HCT116 (cell line): ENCODE measurements at regions not wholly inside any gene's neighbourhood (a gene's known extent, or its start where the extent isn't known, plus 50 kb on each side); places are given as distances from the start of the nearest gene placed in this dataset.
A peak's percentile ranks its signal among the peaks of the same experiment; 100 is the strongest.

Experiments used
- ATAC-seq: fragments of 200-7000 bp; cut with Tn5 transposase; 2 replicates; pipeline ENCODE4 v1.9.1; 2020; ENCODE audit warnings: mild to moderate bottlenecking, moderate library complexity
- BruUV-seq: library from RNA; stranded (reverse); fragments of 400-500 nt; replicated peaks from 2 replicates; lab custom pipeline; 2021; lab: Mats Ljungman, UMichigan
- CTCF ChIA-PET: fragments of 300-600 bp; sonication (Branson Sonifier 250); formaldehyde crosslinking; loops from one replicate; lab custom pipeline; 2021; ENCODE audit warnings: antibody characterized with exemption; lab: Charles Lee
- POLR2A ChIA-PET: fragments of 300-600, 350-600 bp; sonication (Branson Sonifier 250); formaldehyde crosslinking; loops from one replicate; lab custom pipeline; 2021; ENCODE audit warnings: antibody characterized with exemption; lab: Charles Lee
- RAD21 ChIA-PET, 2 experiments: fragments of 300-600 bp; sonication (Branson Sonifier 250); formaldehyde crosslinking; loops; one replicate each; lab custom pipeline; 2023; ENCODE audit warnings: low total read pairs in 2 of 2; ENCODE audit not compliant: uncharacterized antibody in 2 of 2, unreplicated experiment in 2 of 2, low non-redundant PET in 1 of 2; lab: Charles Lee
- DNase-seq: peaks from one replicate; pipeline ENCODE4 v3.0.0-alpha.2; 2010; ENCODE audit warnings: low read depth, low spot score
- H2AFZ ChIP-seq: fragments of 200-600 bp; shearing (Covaris generic), sonication (generic); 2 replicates; pipeline ENCODE4 v1.6.1; 2017; ENCODE audit warnings: low read depth, mixed run types, mixed read lengths, antibody characterized with exemption, low read length; ENCODE audit not compliant: poor library complexity, severe bottlenecking
- H3K27ac ChIP-seq: 2 replicates; pipeline ENCODE4 v1.5.1; 2012; ENCODE audit warnings: low read depth, low read length
- H3K27me3 ChIP-seq: fragments of 200-600 bp; sonication (generic); 2 replicates; pipeline ENCODE4 v1.6.1; 2016; ENCODE audit warnings: mixed run types, low read length, mixed read lengths; ENCODE audit not compliant: insufficient read depth
- H3K36me3 ChIP-seq, 2 experiments: fragments of 200-500 bp in 1 of 2; fragments of 200-600 bp in 1 of 2; sonication (Bioruptor generic) in 1 of 2; sonication (generic) in 1 of 2; 2 replicates each; pipeline versions ENCODE4 v1.5.1 to v1.6.1; 2014 to 2016; ENCODE audit warnings: low read length in 2 of 2, inconsistent platforms in 1 of 2, mixed read lengths in 1 of 2, mixed run types in 1 of 2; ENCODE audit not compliant: insufficient read depth in 2 of 2, control insufficient read depth in 1 of 2
- H3K4me1 ChIP-seq, 2 experiments: fragments of 200-600 bp in 1 of 2; sonication (generic) in 1 of 2; 2 replicates each; pipeline versions ENCODE4 v1.5.1 to v1.6.1; 2012 to 2017; ENCODE audit warnings: low read length in 2 of 2, inconsistent platforms in 1 of 2, mild to moderate bottlenecking in 1 of 2, mixed read lengths in 1 of 2, mixed run types in 1 of 2, moderate library complexity in 1 of 2; ENCODE audit not compliant: insufficient read depth in 2 of 2, control insufficient read depth in 1 of 2
- H3K4me2 ChIP-seq: fragments of 200-600 bp; sonication (generic); 2 replicates; pipeline ENCODE4 v1.6.1; 2017; ENCODE audit warnings: mixed run types, low read length, mixed read lengths
- H3K4me3 ChIP-seq, 2 experiments: fragments of 200-600 bp in 1 of 2; sonication (generic) in 1 of 2; replicated peaks in 1 of 2; 2 replicates each; pipeline ENCODE4 v1.5.1; 2011 to 2016; ENCODE audit warnings: low read length in 2 of 2, control low read depth in 1 of 2, low read depth in 1 of 2, mild to moderate bottlenecking in 1 of 2, mixed read lengths in 1 of 2, mixed run types in 1 of 2
- H3K79me2 ChIP-seq: fragments of 200-600 bp; sonication (generic); 2 replicates; pipeline ENCODE4 v1.6.1; 2017; ENCODE audit warnings: mild to moderate bottlenecking, mixed run types, low read length, moderate library complexity, mixed read lengths; ENCODE audit not compliant: insufficient read depth
- H3K9ac ChIP-seq: fragments of 200-600 bp; sonication (generic); 2 replicates; pipeline ENCODE4 v1.6.1; 2016; ENCODE audit warnings: low read length, mixed read lengths
- H3K9me2 ChIP-seq: fragments of 200-600 bp; sonication (generic), shearing (Covaris generic); 2 replicates; pipeline ENCODE4 v1.6.1; 2017; ENCODE audit warnings: mixed run types, mild to moderate bottlenecking, moderate library complexity; ENCODE audit not compliant: insufficient read depth
- H3K9me3 ChIP-seq, 2 experiments: fragments of 200-500 bp in 1 of 2; fragments of 200-600 bp in 1 of 2; sonication (Bioruptor generic) in 1 of 2; sonication (generic) in 1 of 2; 2 replicates each; pipeline ENCODE4 v1.6.1; 2014 to 2017; ENCODE audit warnings: low read length in 2 of 2, mixed read lengths in 2 of 2, inconsistent platforms in 1 of 2, low read depth in 1 of 2, mild to moderate bottlenecking in 1 of 2, mixed run types in 1 of 2, moderate library complexity in 1 of 2; ENCODE audit not compliant: control insufficient read depth in 1 of 2, insufficient read depth in 1 of 2
- H4K20me1 ChIP-seq: fragments of 200-600 bp; sonication (generic), shearing (Covaris generic); 2 replicates; pipeline ENCODE4 v1.6.1; 2017; ENCODE audit warnings: mixed run types, mild to moderate bottlenecking, moderate library complexity; ENCODE audit not compliant: insufficient read depth
- CTCF ChIP-seq, 3 experiments: fragments of 200-600 bp in 1 of 3; sonication (generic) in 1 of 3; IDR thresholded peaks in 2 of 3; conservative IDR thresholded peaks in 1 of 3; 2 replicates each; pipeline ENCODE4 v1.5.1; 2012 to 2017; ENCODE audit warnings: low read depth in 2 of 3, low read length in 2 of 3, antibody characterized with exemption in 1 of 3, borderline replicate concordance in 1 of 3, control low read depth in 1 of 3, mild to moderate bottlenecking in 1 of 3, mixed read lengths in 1 of 3, mixed run types in 1 of 3, moderate library complexity in 1 of 3; ENCODE audit not compliant: insufficient read depth in 1 of 3
- EGR1 ChIP-seq: IDR thresholded peaks from 2 replicates; pipeline ENCODE4 v1.6.1; 2012; ENCODE audit warnings: low read depth
- ELF1 ChIP-seq: IDR thresholded peaks from 2 replicates; pipeline ENCODE4 v1.6.1; 2012; ENCODE audit warnings: low read depth, borderline replicate concordance
- EZH2 ChIP-seq: fragments of 200-600 bp; sonication (generic); IDR thresholded peaks from 2 replicates; pipeline ENCODE4 v1.6.1; 2017; ENCODE audit warnings: antibody characterized with exemption, mixed run types
- EZH2phosphoT487 ChIP-seq: fragments of 200-600 bp; IDR thresholded peaks from 2 replicates; pipeline ENCODE4 v1.6.1; 2018; ENCODE audit warnings: antibody characterized with exemption, borderline replicate concordance
- FOSL1 ChIP-seq: IDR thresholded peaks from 2 replicates; pipeline ENCODE4 v1.6.1; 2012; ENCODE audit warnings: low read depth
- JUND ChIP-seq: IDR thresholded peaks from 2 replicates; pipeline ENCODE4 v1.6.1; 2012
- POLR2A ChIP-seq: IDR thresholded peaks from 2 replicates; pipeline ENCODE4 v1.7.0; 2011; ENCODE audit warnings: borderline replicate concordance; ENCODE audit not compliant: insufficient read depth, insufficient read length; ENCODE audit errors: extremely low read depth
- RAD21 ChIP-seq: IDR thresholded peaks from 2 replicates; pipeline ENCODE4 v1.6.1; 2012; ENCODE audit warnings: low read depth, mild to moderate bottlenecking
- REST ChIP-seq: IDR thresholded peaks from 2 replicates; pipeline ENCODE4 v1.6.1; 2012; ENCODE audit warnings: low read depth
- SIN3A ChIP-seq: IDR thresholded peaks from 2 replicates; pipeline ENCODE4 v1.6.1; 2012; ENCODE audit warnings: low read depth
- SP1 ChIP-seq: IDR thresholded peaks from 2 replicates; pipeline ENCODE4 v1.6.1; 2012; ENCODE audit warnings: low read depth
- SRF ChIP-seq: IDR thresholded peaks from 2 replicates; pipeline ENCODE4 v1.6.1; 2012; ENCODE audit warnings: low read depth
- TCF7L2 ChIP-seq: IDR thresholded peaks from 2 replicates; pipeline ENCODE4 v1.7.0; 2011; ENCODE audit warnings: borderline replicate concordance, inconsistent platforms; ENCODE audit not compliant: insufficient read depth, insufficient read length; ENCODE audit errors: extremely low read depth
- YY1 ChIP-seq: IDR thresholded peaks from 2 replicates; pipeline ENCODE4 v1.6.1; 2011; ENCODE audit warnings: low read length, low read depth, moderate library complexity, mild to moderate bottlenecking; ENCODE audit not compliant: insufficient replicate concordance; ENCODE audit errors: extremely low read depth
- ZFX ChIP-seq: fragments of 450-650 bp; IDR thresholded peaks from 2 replicates; pipeline ENCODE4 v1.6.1; 2017
- ZNF274 ChIP-seq: fragments of 200-500 bp; sonication (Bioruptor generic); IDR thresholded peaks from 2 replicates; pipeline ENCODE4 v1.6.1; 2014; ENCODE audit warnings: mild to moderate bottlenecking, low read depth, low read length, inconsistent platforms
- intact Hi-C: fragments of 100-400 bp; cut with micrococcal nuclease; formaldehyde crosslinking; loops from 2 replicates; pipeline ENCODE4 v1.10.0; 2022
- TF ChIP-seq, protein P1 (sequence below): IDR thresholded peaks from 2 replicates; pipeline ENCODE4 v1.6.1; 2012
- TF ChIP-seq, protein P2 (sequence below): IDR thresholded peaks from 2 replicates; pipeline ENCODE4 v1.6.1; 2011; ENCODE audit warnings: mild to moderate bottlenecking, low read length, moderate library complexity; ENCODE audit not compliant: insufficient replicate concordance; ENCODE audit errors: extremely low read depth

DNA sequence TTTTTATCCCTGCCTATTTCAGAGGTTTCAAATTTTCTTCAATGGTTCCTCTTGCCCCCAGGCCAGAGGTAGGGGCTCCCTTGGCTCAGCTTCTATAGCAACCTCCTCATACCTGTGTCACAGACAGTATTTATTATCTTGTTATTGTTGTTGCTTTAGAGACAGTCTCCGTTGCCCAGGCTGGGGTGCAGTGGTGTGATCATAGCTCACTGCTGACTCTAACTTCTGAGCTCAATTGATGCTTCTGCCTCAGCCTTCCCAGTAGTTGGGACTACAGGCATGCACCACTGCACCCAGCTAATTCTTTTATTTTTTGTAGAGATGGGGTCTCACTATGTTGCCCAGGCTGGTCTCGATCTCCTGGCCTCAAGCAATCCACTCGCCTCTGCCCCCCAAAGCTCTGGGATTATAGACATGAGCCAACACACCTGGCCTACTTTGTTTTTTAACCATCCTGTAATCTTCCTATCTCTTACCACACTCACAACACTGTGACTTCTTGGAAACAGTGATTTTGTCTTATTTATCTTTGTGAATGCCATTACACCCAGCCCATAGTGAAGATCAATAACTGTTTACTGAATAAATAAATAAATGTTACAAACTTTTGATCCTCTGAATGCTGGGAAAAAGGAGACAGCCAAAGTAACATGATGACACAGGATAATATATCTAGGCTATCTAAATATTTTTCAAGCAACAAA, 95.9 kb downstream of the PHLDA1 start:
- CTCF ChIA-PET: no interaction called here
- Histone ChIP-seq H2AFZ (no peak overlapping the region), H3K9ac (peak overlapping the region; percentile 30), H3K27ac (peak overlapping the region; percentile 95), H3K9me3 (no peaks in the 10 kb centered on the region), H3K4me3 (no peak overlapping the region), H3K36me3 (no peaks in the 10 kb centered on the region), H3K27me3 (no peaks in the 10 kb centered on the region), H3K9me2 (no peaks in the 10 kb centered on the region), H3K79me2 (no peaks in the 10 kb centered on the region), H4K20me1 (no peaks in the 10 kb centered on the region), H3K4me2 (no peak overlapping the region), H3K4me1 (peaks cover 58 to 87% of the 10 kb centered on the region in 2 experiments)
- ATAC-seq (no peak), DNase-seq (no peak)
- intact Hi-C loops: no loop called here
- BruUV-seq: no TSS peak
- TF ChIP-seq CTCF (IDR thresholded peaks at IDR 0.05 in 2 of 3, conservative IDR thresholded peaks at IDR 0.05 in 1 of 3; ENCODE audit: borderline replicate concordance in 1 of 3, insufficient read depth in 1 of 3, low read depth in 2 of 3, low read length in 2 of 3) (no peak), EGR1 (no peak), SP1 (no peak), ZNF274 (no peak), EZH2phosphoT487 (no peak), REST (no peak), RAD21 (no peak), YY1 (no peak), ELF1 (no peak), ZFX (no peak), TCF7L2 (no peak), JUND (no peak), SRF (no peak), POLR2A (no peak), SIN3A (no peak), FOSL1 (no peak), EZH2 (no peak)
- TF ChIP-seq, protein P1, sequence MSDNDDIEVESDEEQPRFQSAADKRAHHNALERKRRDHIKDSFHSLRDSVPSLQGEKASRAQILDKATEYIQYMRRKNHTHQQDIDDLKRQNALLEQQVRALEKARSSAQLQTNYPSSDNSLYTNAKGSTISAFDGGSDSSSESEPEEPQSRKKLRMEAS: no peak
- TF ChIP-seq, protein P2, sequence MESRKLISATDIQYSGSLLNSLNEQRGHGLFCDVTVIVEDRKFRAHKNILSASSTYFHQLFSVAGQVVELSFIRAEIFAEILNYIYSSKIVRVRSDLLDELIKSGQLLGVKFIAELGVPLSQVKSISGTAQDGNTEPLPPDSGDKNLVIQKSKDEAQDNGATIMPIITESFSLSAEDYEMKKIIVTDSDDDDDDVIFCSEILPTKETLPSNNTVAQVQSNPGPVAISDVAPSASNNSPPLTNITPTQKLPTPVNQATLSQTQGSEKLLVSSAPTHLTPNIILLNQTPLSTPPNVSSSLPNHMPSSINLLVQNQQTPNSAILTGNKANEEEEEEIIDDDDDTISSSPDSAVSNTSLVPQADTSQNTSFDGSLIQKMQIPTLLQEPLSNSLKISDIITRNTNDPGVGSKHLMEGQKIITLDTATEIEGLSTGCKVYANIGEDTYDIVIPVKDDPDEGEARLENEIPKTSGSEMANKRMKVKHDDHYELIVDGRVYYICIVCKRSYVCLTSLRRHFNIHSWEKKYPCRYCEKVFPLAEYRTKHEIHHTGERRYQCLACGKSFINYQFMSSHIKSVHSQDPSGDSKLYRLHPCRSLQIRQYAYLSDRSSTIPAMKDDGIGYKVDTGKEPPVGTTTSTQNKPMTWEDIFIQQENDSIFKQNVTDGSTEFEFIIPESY: no peak
- POLR2A ChIA-PET: interaction anchor here (1.5 kb wide), 1 partner anchor 9 kb away, joined by 5 read pairs; no protein-coding TSS in a partner anchor
- RAD21 ChIA-PET: no interaction called here
